DMS 273 treated with DMSO at 0.1 percent for 48 hours (cell line): ENCODE measurements at regions not wholly inside any gene's neighbourhood (a gene's known extent, or its start where the extent isn't known, plus 50 kb on each side); places are given as distances from the start of the nearest gene placed in this dataset.
"Not testable (repeated sequence)": the region's sequence is repeated elsewhere in the genome, so short reads cannot be mapped to it uniquely, and the experiment has no call there.

Experiments
- DNase-seq: peaks from one replicate; lab custom pipeline; 2025; lab: John Stamatoyannopoulos, UW

GRCh38 chr21:27996906-27997305, 995.8 kb downstream of the LTN1 start:
- not testable (repeated sequence) for DNase-seq

- DNase-seq: not testable (repeated sequence)
Observed at GRCh38 chr21:27984663-27985325, 1007.9 kb downstream of the LTN1 start.

- DNase-seq: not testable (repeated sequence)
Observed at GRCh38 chr21:27979446-27979845, 1012.6 kb upstream of the ADAMTS5 start.

GRCh38 chr21:27975514-27975913, 1008.6 kb upstream of the ADAMTS5 start:
- DNase-seq: no peak

GRCh38 chr21:27974152-27974551, 1007.3 kb upstream of the ADAMTS5 start:
- DNase-seq: not testable (repeated sequence)

- DNase-seq: not testable (repeated sequence)
Observed at GRCh38 chr21:27968240-27968639, 1001.4 kb upstream of the ADAMTS5 start.

- no peak for DNase-seq
Observed at GRCh38 chr21:27954543-27955165, 987.8 kb upstream of the ADAMTS5 start.

- DNase-seq: no peak
Observed at GRCh38 chr21:27953340-27954045, 986.6 kb upstream of the ADAMTS5 start.

- DNase-seq: not testable (repeated sequence)
Observed at GRCh38 chr21:27949093-27949492, 982.2 kb upstream of the ADAMTS5 start.

GRCh38 chr21:27930108-27930767, 963.4 kb upstream of the ADAMTS5 start:
- DNase-seq: not testable (repeated sequence)

GRCh38 chr21:27929179-27929578, 962.3 kb upstream of the ADAMTS5 start:
- DNase-seq: not testable (repeated sequence)

- DNase-seq: not testable (repeated sequence)
Observed at GRCh38 chr21:27928534-27929115, 961.7 kb upstream of the ADAMTS5 start.

- not testable (repeated sequence) for DNase-seq
Observed at GRCh38 chr21:27921421-27921820, 954.5 kb upstream of the ADAMTS5 start.

GRCh38 chr21:27917966-27918365, 951.1 kb upstream of the ADAMTS5 start:
- not testable (repeated sequence) for DNase-seq

GRCh38 chr21:27916326-27916725, 949.4 kb upstream of the ADAMTS5 start:
- not testable (repeated sequence) for DNase-seq

GRCh38 chr21:27912133-27912532, 945.2 kb upstream of the ADAMTS5 start:
- DNase-seq: not testable (repeated sequence)

GRCh38 chr21:27909487-27909886, 942.6 kb upstream of the ADAMTS5 start:
- not testable (repeated sequence) for DNase-seq

- DNase-seq: not testable (repeated sequence)
Observed at GRCh38 chr21:27908816-27909215, 941.9 kb upstream of the ADAMTS5 start.

- DNase-seq: not testable (repeated sequence)
Observed at GRCh38 chr21:27902904-27903303, 936.0 kb upstream of the ADAMTS5 start.

GRCh38 chr21:27893619-27894018, 926.7 kb upstream of the ADAMTS5 start:
- DNase-seq: not testable (repeated sequence)

GRCh38 chr21:27891495-27891894, 924.6 kb upstream of the ADAMTS5 start:
- not testable (repeated sequence) for DNase-seq
